Sigmoid colon (tissue), 4 donors: ENCODE measurements at regions not wholly inside any gene's neighbourhood (a gene's known extent, or its start where the extent isn't known, plus 50 kb on each side); places are given as distances from the start of the nearest gene placed in this dataset.

Source experiments
- CTCF ChIP-seq, 4 experiments: fragments of 450-650 bp in 3 of 4; fragments of 200-600 bp in 1 of 4; IDR thresholded peaks; one replicate each; pipeline ENCODE4 v1.5.1; 2016 to 2019; ENCODE audit warnings: antibody characterized with exemption in 4 of 4, mild to moderate bottlenecking in 3 of 4, moderate library complexity in 2 of 4
- POLR2A ChIP-seq, 2 donors: fragments of 450-650 bp; IDR thresholded peaks; one replicate each; pipeline ENCODE4 v1.6.1; 2016; ENCODE audit warnings: antibody characterized with exemption in 2 of 2, mild to moderate bottlenecking in 2 of 2, moderate library complexity in 2 of 2
- POLR2AphosphoS5 ChIP-seq, 4 donors: sonication (generic); formaldehyde crosslinking; IDR thresholded peaks; one replicate each; pipeline ENCODE4 v1.6.1; 2017; ENCODE audit warnings: antibody characterized with exemption in 4 of 4

GRCh38 chr3:176431991-176432390 is 765.3 kb downstream of the TBL1XR1 start:
- no peak for TF ChIP-seq CTCF (IDR thresholded peaks at IDR 0.05)
- no peak for TF ChIP-seq POLR2A (IDR thresholded peaks at IDR 0.05)
- TF ChIP-seq POLR2AphosphoS5 (IDR thresholded peaks at IDR 0.05): no peak
